ENCODE measurements at regions not wholly inside any gene's neighbourhood (a gene's known extent, or its start where the extent isn't known, plus 50 kb on each side); places are given as distances from the start of the nearest gene placed in this dataset.
"Not testable (repeated sequence)": the region's sequence is repeated elsewhere in the genome, so short reads cannot be mapped to it uniquely, and the experiment has no call there.

GRCh38 chrY:9257255-9257654 is 80.0 kb upstream of the TSPY4 start:
- POLR2A ChIA-PET: no interaction called here
- ATAC-seq: no peak
- Mint-ChIP-seq H3K4me3 (no peak overlapping the region), H3K36me3 (no peaks in the 10 kb centered on the region), H3K27ac (no peak overlapping the region), H3K4me1 (no peaks in the 10 kb centered on the region), H3K9me3 (no peaks in the 10 kb centered on the region), H3K27me3 (no peaks in the 10 kb centered on the region)
- no peak for DNase-seq

DNA sequence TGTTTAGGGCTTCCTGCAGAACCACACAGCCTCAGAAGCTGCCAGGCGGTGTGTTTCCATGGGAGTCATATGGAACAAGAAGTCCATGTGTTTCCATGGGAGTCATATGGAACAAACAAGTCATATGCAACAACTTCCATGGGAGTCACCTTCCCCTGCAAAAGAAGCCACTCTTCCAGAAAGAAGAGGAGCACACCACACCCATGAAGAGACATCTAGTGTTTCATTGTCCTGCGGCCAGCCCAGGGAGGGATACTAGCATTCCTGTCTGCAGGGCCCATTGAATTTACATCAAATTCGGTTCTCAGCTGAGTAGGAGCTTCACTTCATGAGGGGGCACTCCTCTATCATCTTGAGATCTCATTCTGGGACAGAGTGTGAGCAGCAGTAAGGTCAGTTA is 79.5 kb upstream of the TSPY4 start:
- Mint-ChIP-seq H3K4me3 (no peak overlapping the region), H3K27me3 (no peaks in the 10 kb centered on the region), H3K9me3 (no peaks in the 10 kb centered on the region), H3K27ac (no peak overlapping the region), H3K4me1 (no peaks in the 10 kb centered on the region), H3K36me3 (no peaks in the 10 kb centered on the region)
- ATAC-seq: no peak
- DNase-seq: no peak
- POLR2A ChIA-PET: no interaction called here

- Mint-ChIP-seq H3K9me3 (no peaks in the 10 kb centered on the region), H3K27ac (no peak overlapping the region), H3K4me3 (no peak overlapping the region), H3K27me3 (no peaks in the 10 kb centered on the region), H3K4me1 (no peaks in the 10 kb centered on the region), H3K36me3 (no peaks in the 10 kb centered on the region)
- DNase-seq (no peak), ATAC-seq (no peak)
- POLR2A ChIA-PET: no interaction called here
These were observed 77.9 kb upstream of the TSPY4 start for GRCh38 chrY:9259368-9259767.

DNA sequence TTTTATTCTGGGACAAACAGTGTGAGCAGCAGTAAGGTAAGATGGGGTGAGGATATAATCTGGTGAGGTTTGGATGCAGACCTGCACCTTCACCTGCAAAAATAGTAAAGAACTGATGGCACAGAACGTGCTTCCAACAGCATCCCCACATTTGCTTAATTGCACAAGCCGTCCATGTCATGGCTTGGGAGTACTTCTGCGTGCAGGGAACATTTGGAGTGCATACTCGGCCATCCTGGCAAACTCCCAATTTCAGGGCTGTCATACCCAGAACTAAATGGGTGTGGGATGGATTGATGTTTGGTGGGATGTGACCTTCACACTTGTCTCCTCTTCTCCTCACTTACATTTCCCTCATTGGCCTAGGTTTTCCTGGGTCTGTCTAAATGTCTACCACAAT is 76.8 kb upstream of the TSPY4 start:
- ATAC-seq (no peak), DNase-seq (no peak)
- Mint-ChIP-seq H3K27me3 (no peaks in the 10 kb centered on the region), H3K36me3 (no peaks in the 10 kb centered on the region), H3K4me1 (no peaks in the 10 kb centered on the region), H3K27ac (no peak overlapping the region), H3K4me3 (no peak overlapping the region), H3K9me3 (no peaks in the 10 kb centered on the region)
- POLR2A ChIA-PET: no interaction called here

DNA sequence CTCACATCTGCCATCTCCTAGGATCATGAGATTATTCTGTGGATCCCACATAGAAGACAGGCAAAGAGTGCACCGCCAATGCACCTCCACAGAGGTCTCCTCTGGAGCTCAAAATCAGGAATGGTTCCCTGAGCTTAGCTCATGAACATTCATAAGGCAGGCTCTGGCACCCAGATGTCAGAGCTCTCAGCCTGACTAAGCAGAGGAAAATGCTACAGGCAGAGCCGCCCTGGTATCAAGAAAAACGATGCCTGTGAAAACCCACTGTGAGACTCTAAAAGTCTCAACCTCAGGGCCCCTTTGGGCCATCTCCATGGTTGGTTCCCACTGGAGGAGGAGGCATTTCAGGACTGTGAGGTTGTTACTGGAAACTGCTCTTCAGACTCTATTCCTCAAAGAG is 71.7 kb upstream of the TSPY4 start:
- no peak overlapping the region for H3K27ac Mint-ChIP-seq
- no peaks in the 10 kb centered on the region for H3K36me3 Mint-ChIP-seq
- POLR2A ChIA-PET: no interaction called here
- H3K4me3 Mint-ChIP-seq: no peak overlapping the region
- H3K27me3 Mint-ChIP-seq: peaks cover 0 to 4% (median 0%) of the 10 kb centered on the region in 5 donors
- H3K9me3 Mint-ChIP-seq: peaks cover 0 to 4% (median 0%) of the 10 kb centered on the region in 9 donors
- H3K4me1 Mint-ChIP-seq: no peaks in the 10 kb centered on the region
- ATAC-seq (no peak), DNase-seq (no peak)

DNA sequence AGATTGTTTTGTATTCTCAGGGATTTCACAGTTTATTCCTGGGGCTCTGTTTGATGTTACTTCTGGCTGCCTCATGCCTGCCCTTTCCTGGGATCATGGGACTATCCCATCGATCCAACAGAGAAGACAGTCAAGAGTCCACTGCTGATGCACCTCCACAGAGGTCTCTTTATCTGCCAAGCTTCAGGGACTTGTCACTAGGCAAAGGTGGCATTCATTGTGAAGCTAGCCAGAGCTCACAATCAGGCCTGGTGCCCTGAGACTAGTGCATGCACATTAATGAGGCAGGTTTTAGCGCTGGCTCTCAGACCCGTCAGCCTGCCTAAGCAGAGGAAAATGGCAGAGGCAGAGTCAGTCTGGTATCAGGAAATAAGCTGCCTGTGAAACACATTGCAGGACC is 66.9 kb upstream of the TSPY4 start:
- H3K27me3 Mint-ChIP-seq, H3K36me3 Mint-ChIP-seq, H3K9me3 Mint-ChIP-seq, H3K4me3 Mint-ChIP-seq, H3K4me1 Mint-ChIP-seq, ATAC-seq, H3K27ac Mint-ChIP-seq, DNase-seq, POLR2A ChIA-PET: not testable (repeated sequence)

GRCh38 chrY:9272847-9273246 is 64.4 kb upstream of the TSPY4 start:
- not testable (repeated sequence) for ATAC-seq, DNase-seq

GRCh38 chrY:9278842-9279241 is 58.4 kb upstream of the TSPY4 start:
- not testable (repeated sequence) for H3K27ac Mint-ChIP-seq, H3K9me3 Mint-ChIP-seq, H3K4me1 Mint-ChIP-seq

More at GRCh38 chrY:9272847-9273246, 64.4 kb upstream of the TSPY4 start:
- H3K27me3 Mint-ChIP-seq, H3K27ac Mint-ChIP-seq, POLR2A ChIA-PET, H3K36me3 Mint-ChIP-seq, H3K4me3 Mint-ChIP-seq, H3K4me1 Mint-ChIP-seq, H3K9me3 Mint-ChIP-seq: not testable (repeated sequence)

More at GRCh38 chrY:9278842-9279241, 58.4 kb upstream of the TSPY4 start:
- H3K36me3 Mint-ChIP-seq, POLR2A ChIA-PET, H3K27me3 Mint-ChIP-seq, ATAC-seq, DNase-seq, H3K4me3 Mint-ChIP-seq: not testable (repeated sequence)

Measured in naive thymus-derived CD8-positive, alpha-beta T cell (primary cell).